ENCODE measurements at regions not wholly inside any gene's neighbourhood (a gene's known extent, or its start where the extent isn't known, plus 50 kb on each side); places are given as distances from the start of the nearest gene placed in this dataset.
"Not testable (repeated sequence)": the region's sequence is repeated elsewhere in the genome, so short reads cannot be mapped to it uniquely, and the experiment has no call there.

GRCh38 chr15:79501086-79501485, 69.0 kb downstream of the MINAR1 start:
- H3K27ac ChIP-seq: no peak overlapping the region
- no peaks in the 10 kb centered on the region for H3K36me3 ChIP-seq
- H3K9me3 ChIP-seq: no peaks in the 10 kb centered on the region
- no peak overlapping the region for H3K4me3 ChIP-seq
- no peaks in the 10 kb centered on the region for H3K4me1 ChIP-seq
- intact Hi-C loops (cut with DNase I): no loop called here
- DNase-seq: no peak
- TF ChIP-seq CTCF (IDR thresholded peaks at IDR 0.05): no peak
- no peak for ATAC-seq
- H3K27me3 ChIP-seq (ENCODE audit: low read depth): no peaks in the 10 kb centered on the region

GRCh38 chr15:79505956-79506355, 73.8 kb downstream of the MINAR1 start:
- ATAC-seq: no peak

GRCh38 chr15:79512844-79513243, 80.7 kb downstream of the MINAR1 start:
- H3K36me3 ChIP-seq; DNase-seq; H3K9me3 ChIP-seq; ATAC-seq; intact Hi-C loops (cut with DNase I); H3K27me3 ChIP-seq (ENCODE audit: low read depth); H3K27ac ChIP-seq; H3K4me3 ChIP-seq; H3K4me1 ChIP-seq: not testable (repeated sequence)

More at GRCh38 chr15:79505956-79506355, 73.8 kb downstream of the MINAR1 start:
- Histone ChIP-seq H3K4me3 (no peak overlapping the region), H3K4me1 (no peaks in the 10 kb centered on the region), H3K36me3 (no peaks in the 10 kb centered on the region), H3K27ac (no peak overlapping the region), H3K9me3 (no peaks in the 10 kb centered on the region), H3K27me3 (ENCODE audit: low read depth) (no peaks in the 10 kb centered on the region)
- TF ChIP-seq CTCF (IDR thresholded peaks at IDR 0.05): no peak
- intact Hi-C loops (cut with DNase I): no loop called here
- no peak for DNase-seq

- H3K4me1 ChIP-seq: no peaks in the 10 kb centered on the region
- no peak for TF ChIP-seq CTCF (IDR thresholded peaks at IDR 0.05)
- H3K9me3 ChIP-seq: no peaks in the 10 kb centered on the region
- H3K27ac ChIP-seq: no peak overlapping the region
- ATAC-seq (no peak), DNase-seq (no peak)
- H3K36me3 ChIP-seq: no peaks in the 10 kb centered on the region
- intact Hi-C loops (cut with DNase I): no loop called here
- no peaks in the 10 kb centered on the region for H3K27me3 ChIP-seq (ENCODE audit: low read depth)
- no peak overlapping the region for H3K4me3 ChIP-seq
These were observed 81.3 kb downstream of the MINAR1 start for GRCh38 chr15:79513417-79513816.

- Histone ChIP-seq H3K4me3 (no peak overlapping the region), H3K9me3 (no peaks in the 10 kb centered on the region), H3K27me3 (ENCODE audit: low read depth) (no peaks in the 10 kb centered on the region), H3K36me3 (no peaks in the 10 kb centered on the region), H3K4me1 (no peaks in the 10 kb centered on the region), H3K27ac (no peak overlapping the region)
- intact Hi-C loops (cut with DNase I): no loop called here
- TF ChIP-seq CTCF (IDR thresholded peaks at IDR 0.05): no peak
- ATAC-seq (no peak), DNase-seq (no peak)
These were observed 81.8 kb downstream of the MINAR1 start for GRCh38 chr15:79513940-79514339.

GRCh38 chr15:79515300-79516027, 83.3 kb downstream of the MINAR1 start:
- no peak for TF ChIP-seq CTCF (IDR thresholded peaks at IDR 0.05)
- no peaks in the 10 kb centered on the region for H3K4me1 ChIP-seq
- intact Hi-C loops (cut with DNase I): no loop called here
- DNase-seq (no peak), ATAC-seq (no peak)
- H3K36me3 ChIP-seq: no peaks in the 10 kb centered on the region
- H3K4me3 ChIP-seq: no peak overlapping the region
- H3K9me3 ChIP-seq: no peaks in the 10 kb centered on the region
- no peaks in the 10 kb centered on the region for H3K27me3 ChIP-seq (ENCODE audit: low read depth)
- no peak overlapping the region for H3K27ac ChIP-seq
